Transverse colon (tissue), 4 donors: ENCODE measurements at regions not wholly inside any gene's neighbourhood (a gene's known extent, or its start where the extent isn't known, plus 50 kb on each side); places are given as distances from the start of the nearest gene placed in this dataset.

Source experiments
- DNase-seq: peaks from one replicate; pipeline ENCODE4 v3.0.0-alpha.2; 2019
- H3K27ac ChIP-seq, 4 donors: fragments of 200-600 bp; sonication (generic); 2 replicates each; pipeline ENCODE4 v1.5.1; 2016 to 2018; ENCODE audit warnings: inconsistent platforms in 4 of 4
- H3K27me3 ChIP-seq: fragments of 200-600 bp; sonication (generic); 2 replicates; pipeline ENCODE4 v1.5.1; 2017; ENCODE audit warnings: inconsistent platforms
- H3K36me3 ChIP-seq, 4 donors: fragments of 200-600 bp; sonication (generic); 2 replicates each; pipeline ENCODE4 v1.5.1; 2017 to 2019; ENCODE audit warnings: inconsistent platforms in 4 of 4
- H3K4me1 ChIP-seq, 4 donors: fragments of 200-600 bp; sonication (generic); 2 replicates each; pipeline ENCODE4 v1.5.1; 2017 to 2020; ENCODE audit warnings: inconsistent platforms in 4 of 4
- H3K4me3 ChIP-seq, 4 donors: fragments of 200-600 bp; sonication (generic); 1 replicate in 1 of 4; 2 replicates in 3 of 4; pipeline versions ENCODE4 v1.5.1 to v1.6.1; 2017 to 2019; ENCODE audit warnings: inconsistent platforms in 4 of 4
- H3K9me3 ChIP-seq, 2 donors: fragments of 200-600 bp; sonication (generic); 2 replicates each; pipeline ENCODE4 v1.5.1; 2017 to 2019; ENCODE audit warnings: inconsistent platforms in 2 of 2
- CTCF ChIP-seq, 5 experiments: fragments of 200-600 bp in 3 of 5; fragments of 450-650 bp in 2 of 5; sonication (generic) in 3 of 5; IDR thresholded peaks; 1 replicate in 2 of 5; 2 replicates in 3 of 5; pipeline ENCODE4 v1.5.1; 2016 to 2017; ENCODE audit warnings: antibody characterized with exemption in 5 of 5, inconsistent platforms in 3 of 5, mild to moderate bottlenecking in 2 of 5, moderate library complexity in 1 of 5
- EP300 ChIP-seq: sonication (generic); formaldehyde crosslinking; IDR thresholded peaks from one replicate; pipeline ENCODE4 v1.6.1; 2017; ENCODE audit warnings: antibody characterized with exemption, low read depth
- POLR2A ChIP-seq: fragments of 450-650 bp; IDR thresholded peaks from one replicate; pipeline ENCODE4 v1.6.1; 2016; ENCODE audit warnings: antibody characterized with exemption, mild to moderate bottlenecking, moderate library complexity
- POLR2AphosphoS5 ChIP-seq, 3 donors: sonication (generic); formaldehyde crosslinking; IDR thresholded peaks; one replicate each; pipeline ENCODE4 v1.6.1; 2016; ENCODE audit warnings: antibody characterized with exemption in 3 of 3
- whole genome bisulfite sequencing, 2 donors: methylation state at CpG; one replicate each; pipeline ENCODE4 v1.1.5; 2018; ENCODE audit warnings: low coverage in 1 of 2; 5-methylcytosine and 5-hydroxymethylcytosine counted together
- in situ Hi-C, 4 donors: fragments of 200-750 bp; cut with MboI; loops; one replicate each; pipeline versions ENCODE4 v1.15.0 to v1.15.1; 2017; ENCODE audit warnings: low sequenced_read_pairs in 3 of 4, low pct_ligation_motif_present in 1 of 4, low pct_unique_long_range_greater_than_20kb in 1 of 4
- intact Hi-C: fragments of 100-400 bp; cut with DNase I; formaldehyde crosslinking; loops from one replicate; pipeline ENCODE4 v1.15.1; 2023; ENCODE audit warnings: low total_unique reads

- intact Hi-C loops = no loop called here
- TF ChIP-seq POLR2AphosphoS5 (IDR thresholded peaks at IDR 0.05) = no peak
- TF ChIP-seq POLR2A = no peak
- TF ChIP-seq CTCF (IDR thresholded peaks at IDR 0.05) = no peak
- no peak for TF ChIP-seq EP300
- no peaks in the 10 kb centered on the region for H3K36me3 ChIP-seq
- H3K4me1 ChIP-seq = no peaks in the 10 kb centered on the region
- no peaks in the 10 kb centered on the region for H3K27me3 ChIP-seq
- in situ Hi-C loops = no loop called here
- no peak for DNase-seq
- H3K27ac ChIP-seq = no peak overlapping the region
- WGBS, 2 donors = 69 to 81% methylated on average over 3 of the region's 3 CpGs
- H3K9me3 ChIP-seq = no peaks in the 10 kb centered on the region
- no peak overlapping the region for H3K4me3 ChIP-seq
Measured at GRCh38 chr6:140817176-140817575, 1315.5 kb upstream of the GJE1 start.

- TF ChIP-seq EP300 (no peak), POLR2AphosphoS5 (IDR thresholded peaks at IDR 0.05) (no peak), POLR2A (no peak), CTCF (IDR thresholded peaks at IDR 0.05) (no peak)
- no peak overlapping the region for H3K4me3 ChIP-seq
- H3K36me3 ChIP-seq = no peaks in the 10 kb centered on the region
- intact Hi-C loops (no loop called here), in situ Hi-C loops (no loop called here)
- H3K4me1 ChIP-seq = no peaks in the 10 kb centered on the region
- DNase-seq = no peak
- no peak overlapping the region for H3K27ac ChIP-seq
- H3K27me3 ChIP-seq = no peaks in the 10 kb centered on the region
- no peaks in the 10 kb centered on the region for H3K9me3 ChIP-seq
- WGBS, 2 donors = 62 to 72% methylated on average over 3 of the region's 3 CpGs
Measured at GRCh38 chr6:140816681-140817080, 1316.0 kb upstream of the GJE1 start.

- H3K36me3 ChIP-seq = no peaks in the 10 kb centered on the region
- in situ Hi-C loops = no loop called here
- no peaks in the 10 kb centered on the region for H3K27me3 ChIP-seq
- no peak for TF ChIP-seq POLR2A
- H3K4me3 ChIP-seq = no peak overlapping the region
- H3K9me3 ChIP-seq = no peaks in the 10 kb centered on the region
- H3K27ac ChIP-seq = no peak overlapping the region
- intact Hi-C loops = no loop called here
- no peaks in the 10 kb centered on the region for H3K4me1 ChIP-seq
- WGBS, 2 donors = 95 to 100% methylated on average over 2 of the region's 2 CpGs
- no peak for DNase-seq
Measured at GRCh38 chr6:140812636-140813035, 1320.1 kb upstream of the GJE1 start.

- no peaks in the 10 kb centered on the region for H3K36me3 ChIP-seq
- in situ Hi-C loops (no loop called here), intact Hi-C loops (no loop called here)
- no peaks in the 10 kb centered on the region for H3K4me1 ChIP-seq
- 81 to 94% methylated on average over 3 to 4 of the region's 4 CpGs for WGBS, 2 donors
- H3K4me3 ChIP-seq = no peak overlapping the region
- DNase-seq = no peak
- no peaks in the 10 kb centered on the region for H3K27me3 ChIP-seq
- TF ChIP-seq CTCF (IDR thresholded peaks at IDR 0.05) (no peak), POLR2A (no peak), POLR2AphosphoS5 (IDR thresholded peaks at IDR 0.05) (no peak), EP300 (no peak)
- H3K9me3 ChIP-seq = no peaks in the 10 kb centered on the region
- H3K27ac ChIP-seq = no peak overlapping the region
Measured at GRCh38 chr6:140811642-140812041, 1321.1 kb upstream of the GJE1 start.

GRCh38 chr6:140809694-140810101 is 1323.0 kb upstream of the GJE1 start:
- intact Hi-C loops (no loop called here), in situ Hi-C loops (no loop called here)
- no peak overlapping the region for H3K4me3 ChIP-seq
- TF ChIP-seq POLR2AphosphoS5 (IDR thresholded peaks at IDR 0.05) (no peak), POLR2A (no peak), EP300 (no peak), CTCF (IDR thresholded peaks at IDR 0.05) (no peak)
- H3K27me3 ChIP-seq = no peaks in the 10 kb centered on the region
- no peaks in the 10 kb centered on the region for H3K36me3 ChIP-seq
- no peak overlapping the region for H3K27ac ChIP-seq
- H3K4me1 ChIP-seq = no peaks in the 10 kb centered on the region
- no peaks in the 10 kb centered on the region for H3K9me3 ChIP-seq
- WGBS, 2 donors = 47 to 51% methylated on average over 3 of the region's 3 CpGs
- no peak for DNase-seq
